NT2/D1 (cell line): ENCODE measurements at regions not wholly inside any gene's neighbourhood (a gene's known extent, or its start where the extent isn't known, plus 50 kb on each side); places are given as distances from the start of the nearest gene placed in this dataset.

Source experiments
- YY1 ChIP-seq: IDR thresholded peaks from 2 replicates; pipeline ENCODE4 v1.6.1; 2011; ENCODE audit not compliant: insufficient read length, insufficient read depth
- ZNF274 ChIP-seq: IDR thresholded peaks from 2 replicates; pipeline ENCODE4 v1.6.1; 2011; ENCODE audit warnings: mild to moderate bottlenecking, low read depth, low read length

DNA sequence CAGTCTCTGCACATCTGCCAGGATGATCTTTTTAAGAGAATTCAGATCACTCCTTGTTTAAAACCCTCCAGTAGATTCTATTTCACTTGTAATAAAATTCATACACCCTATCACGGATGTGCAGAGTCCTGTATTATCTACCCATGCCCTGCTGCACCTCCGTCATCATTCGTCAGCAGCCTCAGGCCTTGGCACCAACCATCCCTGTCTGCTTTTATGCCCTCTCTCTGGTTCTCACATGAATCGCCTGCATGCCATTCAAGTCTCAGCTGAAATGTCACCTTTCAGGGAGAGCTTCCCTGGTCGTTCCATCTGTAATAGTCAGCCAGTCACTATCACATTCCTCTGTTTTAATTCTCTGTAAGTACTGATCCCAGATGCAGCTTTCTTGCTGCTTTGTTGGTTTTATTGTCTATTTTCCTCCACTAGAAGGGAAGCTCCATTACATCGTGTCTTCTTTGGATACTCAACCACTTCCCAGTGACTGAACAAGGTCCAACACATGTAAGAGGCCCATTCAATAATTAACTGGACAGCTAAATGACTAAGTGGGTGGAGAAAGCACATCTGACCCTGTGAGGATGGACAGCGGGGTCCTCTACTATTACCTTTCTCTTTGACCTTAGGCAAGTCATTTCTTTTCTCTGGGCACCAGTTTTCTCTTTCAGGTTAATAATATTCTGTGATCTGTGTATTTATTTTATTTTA lies 81.2 kb upstream of the GOT2 start:
- TF ChIP-seq ZNF274 (no peak), YY1 (no peak)
